HCT116 (cell line): ENCODE measurements at regions not wholly inside any gene's neighbourhood (a gene's known extent, or its start where the extent isn't known, plus 50 kb on each side); places are given as distances from the start of the nearest gene placed in this dataset.

Source experiments
- ATAC-seq: fragments of 200-7000 bp; cut with Tn5 transposase; 2 replicates; pipeline ENCODE4 v1.9.1; 2020; ENCODE audit warnings: mild to moderate bottlenecking, moderate library complexity
- BruUV-seq: library from RNA; stranded (reverse); fragments of 400-500 nt; replicated peaks from 2 replicates; lab custom pipeline; 2021; lab: Mats Ljungman, UMichigan
- CTCF ChIA-PET: fragments of 300-600 bp; sonication (Branson Sonifier 250); formaldehyde crosslinking; loops from one replicate; lab custom pipeline; 2021; ENCODE audit warnings: antibody characterized with exemption; lab: Charles Lee
- POLR2A ChIA-PET: fragments of 300-600, 350-600 bp; sonication (Branson Sonifier 250); formaldehyde crosslinking; loops from one replicate; lab custom pipeline; 2021; ENCODE audit warnings: antibody characterized with exemption; lab: Charles Lee
- RAD21 ChIA-PET, 2 experiments: fragments of 300-600 bp; sonication (Branson Sonifier 250); formaldehyde crosslinking; loops; one replicate each; lab custom pipeline; 2023; ENCODE audit warnings: low total read pairs in 2 of 2; ENCODE audit not compliant: uncharacterized antibody in 2 of 2, unreplicated experiment in 2 of 2, low non-redundant PET in 1 of 2; lab: Charles Lee
- DNase-seq: peaks from one replicate; pipeline ENCODE4 v3.0.0-alpha.2; 2010; ENCODE audit warnings: low read depth, low spot score
- H2AFZ ChIP-seq: fragments of 200-600 bp; shearing (Covaris generic), sonication (generic); 2 replicates; pipeline ENCODE4 v1.6.1; 2017; ENCODE audit warnings: low read depth, mixed run types, mixed read lengths, antibody characterized with exemption, low read length; ENCODE audit not compliant: poor library complexity, severe bottlenecking
- H3K27ac ChIP-seq: 2 replicates; pipeline ENCODE4 v1.5.1; 2012; ENCODE audit warnings: low read depth, low read length
- H3K27me3 ChIP-seq: fragments of 200-600 bp; sonication (generic); 2 replicates; pipeline ENCODE4 v1.6.1; 2016; ENCODE audit warnings: mixed run types, low read length, mixed read lengths; ENCODE audit not compliant: insufficient read depth
- H3K36me3 ChIP-seq, 2 experiments: fragments of 200-500 bp in 1 of 2; fragments of 200-600 bp in 1 of 2; sonication (Bioruptor generic) in 1 of 2; sonication (generic) in 1 of 2; 2 replicates each; pipeline versions ENCODE4 v1.5.1 to v1.6.1; 2014 to 2016; ENCODE audit warnings: low read length in 2 of 2, inconsistent platforms in 1 of 2, mixed read lengths in 1 of 2, mixed run types in 1 of 2; ENCODE audit not compliant: insufficient read depth in 2 of 2, control insufficient read depth in 1 of 2
- H3K4me1 ChIP-seq, 2 experiments: fragments of 200-600 bp in 1 of 2; sonication (generic) in 1 of 2; 2 replicates each; pipeline versions ENCODE4 v1.5.1 to v1.6.1; 2012 to 2017; ENCODE audit warnings: low read length in 2 of 2, inconsistent platforms in 1 of 2, mild to moderate bottlenecking in 1 of 2, mixed read lengths in 1 of 2, mixed run types in 1 of 2, moderate library complexity in 1 of 2; ENCODE audit not compliant: insufficient read depth in 2 of 2, control insufficient read depth in 1 of 2
- H3K4me2 ChIP-seq: fragments of 200-600 bp; sonication (generic); 2 replicates; pipeline ENCODE4 v1.6.1; 2017; ENCODE audit warnings: mixed run types, low read length, mixed read lengths
- H3K4me3 ChIP-seq, 2 experiments: fragments of 200-600 bp in 1 of 2; sonication (generic) in 1 of 2; replicated peaks in 1 of 2; 2 replicates each; pipeline ENCODE4 v1.5.1; 2011 to 2016; ENCODE audit warnings: low read length in 2 of 2, control low read depth in 1 of 2, low read depth in 1 of 2, mild to moderate bottlenecking in 1 of 2, mixed read lengths in 1 of 2, mixed run types in 1 of 2
- H3K79me2 ChIP-seq: fragments of 200-600 bp; sonication (generic); 2 replicates; pipeline ENCODE4 v1.6.1; 2017; ENCODE audit warnings: mild to moderate bottlenecking, mixed run types, low read length, moderate library complexity, mixed read lengths; ENCODE audit not compliant: insufficient read depth
- H3K9ac ChIP-seq: fragments of 200-600 bp; sonication (generic); 2 replicates; pipeline ENCODE4 v1.6.1; 2016; ENCODE audit warnings: low read length, mixed read lengths
- H3K9me2 ChIP-seq: fragments of 200-600 bp; sonication (generic), shearing (Covaris generic); 2 replicates; pipeline ENCODE4 v1.6.1; 2017; ENCODE audit warnings: mixed run types, mild to moderate bottlenecking, moderate library complexity; ENCODE audit not compliant: insufficient read depth
- H3K9me3 ChIP-seq, 2 experiments: fragments of 200-500 bp in 1 of 2; fragments of 200-600 bp in 1 of 2; sonication (Bioruptor generic) in 1 of 2; sonication (generic) in 1 of 2; 2 replicates each; pipeline ENCODE4 v1.6.1; 2014 to 2017; ENCODE audit warnings: low read length in 2 of 2, mixed read lengths in 2 of 2, inconsistent platforms in 1 of 2, low read depth in 1 of 2, mild to moderate bottlenecking in 1 of 2, mixed run types in 1 of 2, moderate library complexity in 1 of 2; ENCODE audit not compliant: control insufficient read depth in 1 of 2, insufficient read depth in 1 of 2
- H4K20me1 ChIP-seq: fragments of 200-600 bp; sonication (generic), shearing (Covaris generic); 2 replicates; pipeline ENCODE4 v1.6.1; 2017; ENCODE audit warnings: mixed run types, mild to moderate bottlenecking, moderate library complexity; ENCODE audit not compliant: insufficient read depth
- ATF3 ChIP-seq: IDR thresholded peaks from 2 replicates; pipeline ENCODE4 v1.6.1; 2012
- CBX3 ChIP-seq: IDR thresholded peaks from 2 replicates; pipeline ENCODE4 v1.6.1; 2012; ENCODE audit warnings: low read depth
- EGR1 ChIP-seq: IDR thresholded peaks from 2 replicates; pipeline ENCODE4 v1.6.1; 2012; ENCODE audit warnings: low read depth
- ELF1 ChIP-seq: IDR thresholded peaks from 2 replicates; pipeline ENCODE4 v1.6.1; 2012; ENCODE audit warnings: low read depth, borderline replicate concordance
- JUND ChIP-seq: IDR thresholded peaks from 2 replicates; pipeline ENCODE4 v1.6.1; 2012
- POLR2AphosphoS5 ChIP-seq: IDR thresholded peaks from 2 replicates; pipeline ENCODE4 v1.6.1; 2011; ENCODE audit warnings: mild to moderate bottlenecking, low read depth, low read length, moderate library complexity
- RAD21 ChIP-seq: IDR thresholded peaks from 2 replicates; pipeline ENCODE4 v1.6.1; 2012; ENCODE audit warnings: low read depth, mild to moderate bottlenecking
- REST ChIP-seq: IDR thresholded peaks from 2 replicates; pipeline ENCODE4 v1.6.1; 2012; ENCODE audit warnings: low read depth
- YY1 ChIP-seq: IDR thresholded peaks from 2 replicates; pipeline ENCODE4 v1.6.1; 2011; ENCODE audit warnings: low read length, low read depth, moderate library complexity, mild to moderate bottlenecking; ENCODE audit not compliant: insufficient replicate concordance; ENCODE audit errors: extremely low read depth
- ZFX ChIP-seq: fragments of 450-650 bp; IDR thresholded peaks from 2 replicates; pipeline ENCODE4 v1.6.1; 2017
- ZNF274 ChIP-seq: fragments of 200-500 bp; sonication (Bioruptor generic); IDR thresholded peaks from 2 replicates; pipeline ENCODE4 v1.6.1; 2014; ENCODE audit warnings: mild to moderate bottlenecking, low read depth, low read length, inconsistent platforms
- intact Hi-C: fragments of 100-400 bp; cut with micrococcal nuclease; formaldehyde crosslinking; loops from 2 replicates; pipeline ENCODE4 v1.10.0; 2022

GRCh38 chr12:91289072-91289471, 106.5 kb upstream of the DCN start:
- no TSS peak for BruUV-seq
- H3K27ac ChIP-seq = no peak overlapping the region

GRCh38 chr12:91287753-91288152, 105.1 kb upstream of the DCN start:
- no peak for ATAC-seq
- H2AFZ ChIP-seq = no peak overlapping the region
- DNase-seq = no peak
- H3K27me3 ChIP-seq = no peaks in the 10 kb centered on the region
- no peaks in the 10 kb centered on the region for H3K9me3 ChIP-seq
- intact Hi-C loops = no loop called here
- no peaks in the 10 kb centered on the region for H4K20me1 ChIP-seq
- no peak overlapping the region for H3K4me3 ChIP-seq
- H3K27ac ChIP-seq = no peak overlapping the region
- no peak overlapping the region for H3K9ac ChIP-seq
- no peaks in the 10 kb centered on the region for H3K4me1 ChIP-seq
- ChIA-PET RAD21 (no interaction called here), CTCF (no interaction called here), POLR2A (no interaction called here)
- no peak overlapping the region for H3K4me2 ChIP-seq
- no peaks in the 10 kb centered on the region for H3K79me2 ChIP-seq
- BruUV-seq = no TSS peak
- H3K36me3 ChIP-seq = no peaks in the 10 kb centered on the region
- no peaks in the 10 kb centered on the region for H3K9me2 ChIP-seq
- TF ChIP-seq ATF3 = no peak

More at GRCh38 chr12:91289072-91289471, 106.5 kb upstream of the DCN start:
- no peak overlapping the region for H2AFZ ChIP-seq
- H3K79me2 ChIP-seq = no peaks in the 10 kb centered on the region
- DNase-seq (no peak), ATAC-seq (no peak)
- H3K4me2 ChIP-seq = no peak overlapping the region
- no peaks in the 10 kb centered on the region for H3K9me3 ChIP-seq
- RAD21 ChIA-PET = no interaction called here
- intact Hi-C loops = no loop called here
- CTCF ChIA-PET = no interaction called here
- no peaks in the 10 kb centered on the region for H3K36me3 ChIP-seq
- TF ChIP-seq ELF1 (no peak), JUND (no peak)
- H3K4me3 ChIP-seq = no peak overlapping the region
- no peaks in the 10 kb centered on the region for H3K9me2 ChIP-seq
- no peaks in the 10 kb centered on the region for H3K4me1 ChIP-seq
- no peaks in the 10 kb centered on the region for H4K20me1 ChIP-seq
- POLR2A ChIA-PET = no interaction called here
- no peaks in the 10 kb centered on the region for H3K27me3 ChIP-seq
- no peak overlapping the region for H3K9ac ChIP-seq

- intact Hi-C loops = no loop called here
- Histone ChIP-seq H3K27ac (no peak overlapping the region), H3K4me3 (no peak overlapping the region), H2AFZ (no peak overlapping the region), H3K79me2 (no peaks in the 10 kb centered on the region), H3K4me1 (no peaks in the 10 kb centered on the region), H3K9me2 (no peaks in the 10 kb centered on the region), H3K27me3 (no peaks in the 10 kb centered on the region), H3K9ac (no peak overlapping the region), H3K4me2 (no peak overlapping the region), H3K9me3 (no peaks in the 10 kb centered on the region), H4K20me1 (no peaks in the 10 kb centered on the region), H3K36me3 (no peaks in the 10 kb centered on the region)
- ChIA-PET POLR2A (no interaction called here), RAD21 (no interaction called here), CTCF (no interaction called here)
- ATAC-seq (no peak), DNase-seq (no peak)
- BruUV-seq = no TSS peak
- no peak for TF ChIP-seq EGR1
- TF ChIP-seq RAD21 = no peak
- no peak for TF ChIP-seq CBX3
- TF ChIP-seq YY1 = no peak
- no peak for TF ChIP-seq ELF1
- no peak for TF ChIP-seq ZFX
- TF ChIP-seq ATF3 = no peak
- no peak for TF ChIP-seq POLR2AphosphoS5
- no peak for TF ChIP-seq REST
- TF ChIP-seq ZNF274 = no peak
These were observed 95.5 kb upstream of the DCN start for GRCh38 chr12:91278126-91278525.
